HEK293T (cell line): ENCODE measurements at regions not wholly inside any gene's neighbourhood (a gene's known extent, or its start where the extent isn't known, plus 50 kb on each side); places are given as distances from the start of the nearest gene placed in this dataset.

ENCODE experiments used
- FOXA1 ChIP-seq: fragments of 450-650 bp; IDR thresholded peaks from 2 replicates; pipeline ENCODE4 v1.6.1; 2016; ENCODE audit warnings: mild to moderate bottlenecking
- HDGF ChIP-seq: fragments of 450-650 bp; IDR thresholded peaks from 2 replicates; pipeline ENCODE4 v1.6.1; 2017; ENCODE audit warnings: antibody characterized with exemption, borderline replicate concordance

DNA sequence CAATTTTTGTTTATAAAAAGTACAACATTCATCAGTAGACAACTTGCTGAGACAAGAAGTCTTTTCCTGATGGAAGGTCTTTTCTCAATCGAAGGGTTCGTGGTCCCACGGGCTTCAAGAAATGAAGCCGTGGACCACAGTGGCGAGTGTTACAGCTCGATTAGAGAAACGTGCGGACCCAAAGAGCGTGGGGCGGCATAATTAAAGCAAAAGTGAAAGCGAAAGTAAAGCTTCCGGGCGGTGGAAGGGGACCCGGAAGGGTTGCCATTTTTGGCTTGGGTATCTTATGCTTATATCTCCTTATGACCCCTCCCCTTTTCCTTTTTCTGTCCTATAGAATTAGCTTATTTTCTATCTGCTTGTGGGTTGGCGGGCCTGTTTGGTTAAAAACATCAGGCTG lies 2309.4 kb upstream of the ACO1 start:
- TF ChIP-seq HDGF (no peak), FOXA1 (no peak)
